ENCODE measurements at regions not wholly inside any gene's neighbourhood (a gene's known extent, or its start where the extent isn't known, plus 50 kb on each side); places are given as distances from the start of the nearest gene placed in this dataset.
"Not testable (repeated sequence)": the region's sequence is repeated elsewhere in the genome, so short reads cannot be mapped to it uniquely, and the experiment has no call there.

DNA sequence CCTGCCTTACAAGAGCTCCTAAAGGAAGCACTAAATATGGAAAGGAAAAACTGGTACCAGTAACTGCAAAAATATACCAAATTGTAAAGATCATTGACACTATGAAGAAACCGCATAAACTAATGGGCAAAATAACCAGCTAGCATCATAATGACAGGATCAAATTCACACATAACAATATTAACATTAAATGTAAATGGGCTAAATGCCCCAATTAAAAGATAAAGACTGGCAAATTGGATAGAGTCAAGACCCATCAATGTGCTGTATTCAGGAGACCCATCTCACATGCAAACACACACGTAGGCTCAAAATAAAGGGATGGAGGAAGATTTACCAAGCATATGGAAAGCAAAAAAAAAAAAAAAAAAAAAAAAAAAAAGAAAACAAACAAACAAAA is 73.0 kb downstream of the CARTPT start:
- TF ChIP-seq, protein P1, sequence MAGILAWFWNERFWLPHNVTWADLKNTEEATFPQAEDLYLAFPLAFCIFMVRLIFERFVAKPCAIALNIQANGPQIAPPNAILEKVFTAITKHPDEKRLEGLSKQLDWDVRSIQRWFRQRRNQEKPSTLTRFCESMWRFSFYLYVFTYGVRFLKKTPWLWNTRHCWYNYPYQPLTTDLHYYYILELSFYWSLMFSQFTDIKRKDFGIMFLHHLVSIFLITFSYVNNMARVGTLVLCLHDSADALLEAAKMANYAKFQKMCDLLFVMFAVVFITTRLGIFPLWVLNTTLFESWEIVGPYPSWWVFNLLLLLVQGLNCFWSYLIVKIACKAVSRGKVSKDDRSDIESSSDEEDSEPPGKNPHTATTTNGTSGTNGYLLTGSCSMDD (CRISPR knock-in tag; IDR thresholded peaks at IDR 0.05) = not testable (repeated sequence)
- TF ChIP-seq ZNF558 (CRISPR knock-in tag; IDR thresholded peaks at IDR 0.05; ENCODE audit: borderline replicate concordance); POLR2A (IDR thresholded peaks at IDR 0.05; ENCODE audit: insufficient read depth in 1 of 2, low read depth in 2 of 2, low read length in 2 of 2); ZBTB10 (CRISPR knock-in tag; IDR thresholded peaks at IDR 0.05; ENCODE audit: borderline replicate concordance); ATF2 (CRISPR knock-in tag; IDR thresholded peaks at IDR 0.05); ZNF446 (CRISPR knock-in tag; IDR thresholded peaks at IDR 0.05); CTCF (CRISPR knock-in tag; IDR thresholded peaks at IDR 0.05); NBN (conservative IDR thresholded peaks at IDR 0.05): not testable (repeated sequence)
- TF ChIP-seq, protein P2, sequence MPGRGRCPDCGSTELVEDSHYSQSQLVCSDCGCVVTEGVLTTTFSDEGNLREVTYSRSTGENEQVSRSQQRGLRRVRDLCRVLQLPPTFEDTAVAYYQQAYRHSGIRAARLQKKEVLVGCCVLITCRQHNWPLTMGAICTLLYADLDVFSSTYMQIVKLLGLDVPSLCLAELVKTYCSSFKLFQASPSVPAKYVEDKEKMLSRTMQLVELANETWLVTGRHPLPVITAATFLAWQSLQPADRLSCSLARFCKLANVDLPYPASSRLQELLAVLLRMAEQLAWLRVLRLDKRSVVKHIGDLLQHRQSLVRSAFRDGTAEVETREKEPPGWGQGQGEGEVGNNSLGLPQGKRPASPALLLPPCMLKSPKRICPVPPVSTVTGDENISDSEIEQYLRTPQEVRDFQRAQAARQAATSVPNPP (CRISPR knock-in tag; IDR thresholded peaks at IDR 0.05) = not testable (repeated sequence)
- TF ChIP-seq, protein P3, sequence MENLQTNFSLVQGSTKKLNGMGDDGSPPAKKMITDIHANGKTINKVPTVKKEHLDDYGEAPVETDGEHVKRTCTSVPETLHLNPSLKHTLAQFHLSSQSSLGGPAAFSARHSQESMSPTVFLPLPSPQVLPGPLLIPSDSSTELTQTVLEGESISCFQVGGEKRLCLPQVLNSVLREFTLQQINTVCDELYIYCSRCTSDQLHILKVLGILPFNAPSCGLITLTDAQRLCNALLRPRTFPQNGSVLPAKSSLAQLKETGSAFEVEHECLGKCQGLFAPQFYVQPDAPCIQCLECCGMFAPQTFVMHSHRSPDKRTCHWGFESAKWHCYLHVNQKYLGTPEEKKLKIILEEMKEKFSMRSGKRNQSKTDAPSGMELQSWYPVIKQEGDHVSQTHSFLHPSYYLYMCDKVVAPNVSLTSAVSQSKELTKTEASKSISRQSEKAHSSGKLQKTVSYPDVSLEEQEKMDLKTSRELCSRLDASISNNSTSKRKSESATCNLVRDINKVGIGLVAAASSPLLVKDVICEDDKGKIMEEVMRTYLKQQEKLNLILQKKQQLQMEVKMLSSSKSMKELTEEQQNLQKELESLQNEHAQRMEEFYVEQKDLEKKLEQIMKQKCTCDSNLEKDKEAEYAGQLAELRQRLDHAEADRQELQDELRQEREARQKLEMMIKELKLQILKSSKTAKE (CRISPR knock-in tag; IDR thresholded peaks at IDR 0.05; ENCODE audit: borderline replicate concordance) = not testable (repeated sequence)
